ENCODE measurements at regions not wholly inside any gene's neighbourhood (a gene's known extent, or its start where the extent isn't known, plus 50 kb on each side); places are given as distances from the start of the nearest gene placed in this dataset.
"Not testable (repeated sequence)": the region's sequence is repeated elsewhere in the genome, so short reads cannot be mapped to it uniquely, and the experiment has no call there.

DNA sequence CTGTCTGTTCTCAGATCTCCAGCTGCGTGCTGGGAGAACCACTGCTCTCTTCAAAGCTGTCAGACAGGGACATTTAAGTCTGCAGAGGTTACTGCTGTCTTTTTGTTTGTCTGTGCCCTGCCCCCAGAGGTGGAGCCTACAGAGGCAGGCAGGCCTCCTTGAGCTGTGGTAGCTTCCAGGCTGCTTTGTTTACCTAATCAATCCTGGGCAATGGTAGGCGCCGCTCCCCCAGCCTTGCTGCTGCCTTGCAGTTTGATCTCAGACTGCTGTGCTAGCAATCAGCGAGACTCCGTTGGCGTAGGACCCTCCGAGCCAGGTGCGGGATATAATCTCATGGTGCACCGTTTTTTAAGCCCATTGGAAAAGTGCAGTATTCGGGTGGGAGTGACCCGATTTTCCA, 1240.0 kb downstream of the EFNA5 start:
- DNase-seq (ENCODE audit: low spot score), result not testable (repeated sequence)

DNA sequence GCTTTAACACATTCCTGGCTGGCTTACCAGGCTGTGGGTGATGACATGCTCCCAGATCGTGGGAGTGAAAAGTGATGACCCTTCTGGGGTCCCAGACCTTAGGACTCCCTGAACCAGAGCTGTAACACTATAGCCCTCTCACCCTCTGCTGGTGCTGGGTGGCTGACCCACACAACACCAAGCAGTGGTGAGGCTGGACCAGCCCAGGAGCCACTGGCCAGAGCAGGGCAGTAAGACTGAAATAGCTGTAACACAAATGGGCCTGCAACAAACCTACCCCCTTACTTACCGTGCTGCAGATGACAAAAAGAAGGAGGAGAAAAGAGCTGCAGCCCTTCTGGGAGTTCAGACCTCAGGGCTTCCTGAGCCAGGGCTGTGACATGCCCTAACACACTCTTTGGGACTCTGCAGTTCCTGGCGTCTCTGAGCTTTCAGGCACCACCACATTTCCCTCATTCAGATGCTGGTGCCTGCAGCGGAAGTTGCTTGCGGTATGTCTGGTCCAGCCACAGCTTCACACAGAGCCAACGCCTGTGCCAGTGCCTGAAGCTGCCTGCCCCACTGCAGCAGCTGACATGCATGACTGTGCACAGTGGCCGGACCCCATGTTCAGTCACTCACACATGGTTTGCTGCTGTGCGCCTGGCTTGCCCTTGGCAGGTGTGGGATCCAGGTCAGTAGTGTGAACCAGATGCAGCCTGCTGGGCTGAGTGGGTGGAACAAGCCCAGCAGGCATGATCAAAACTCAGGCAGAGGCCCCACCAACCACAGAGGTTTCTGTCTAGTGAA, 1247.4 kb downstream of the EFNA5 start:
- no peak for DNase-seq (ENCODE audit: low spot score)

DNA sequence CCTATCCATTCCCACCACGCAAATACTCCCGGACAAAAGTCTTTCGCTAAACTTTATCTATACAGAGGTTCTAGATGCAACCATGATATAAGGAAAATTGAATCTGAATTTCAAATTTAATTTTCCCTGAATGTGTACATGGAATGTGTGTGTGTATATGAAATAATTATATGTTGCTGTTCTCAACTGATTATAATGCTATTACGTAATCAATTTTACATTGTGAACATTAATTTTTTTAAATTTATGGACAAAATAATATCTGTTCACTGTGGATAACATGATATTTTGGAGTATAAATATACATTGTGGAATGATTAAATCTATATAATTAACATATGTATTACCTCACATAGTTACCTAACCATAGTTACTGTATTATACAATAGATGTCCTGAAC, 1250.6 kb downstream of the EFNA5 start:
- DNase-seq (ENCODE audit: low spot score), result no peak

DNA sequence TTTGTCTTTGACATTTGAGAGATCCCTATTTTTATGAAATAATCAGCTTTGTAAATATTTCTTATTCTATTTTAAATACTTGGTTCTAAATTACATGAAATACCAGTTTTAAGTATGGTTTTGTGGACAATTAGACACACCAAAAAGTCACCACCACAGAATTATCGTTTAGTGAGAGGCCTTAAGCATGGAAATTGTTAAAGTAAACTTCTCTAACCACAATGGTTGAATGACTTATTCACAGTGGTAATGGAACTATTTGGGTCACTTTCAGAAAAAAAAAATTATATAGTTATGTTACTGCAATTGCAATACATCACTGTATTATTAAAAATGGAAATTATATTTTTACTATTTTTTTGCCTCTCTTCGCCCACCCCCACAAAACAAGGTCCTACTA, 1252.5 kb downstream of the EFNA5 start:
- DNase-seq (ENCODE audit: low spot score), result no peak

DNA sequence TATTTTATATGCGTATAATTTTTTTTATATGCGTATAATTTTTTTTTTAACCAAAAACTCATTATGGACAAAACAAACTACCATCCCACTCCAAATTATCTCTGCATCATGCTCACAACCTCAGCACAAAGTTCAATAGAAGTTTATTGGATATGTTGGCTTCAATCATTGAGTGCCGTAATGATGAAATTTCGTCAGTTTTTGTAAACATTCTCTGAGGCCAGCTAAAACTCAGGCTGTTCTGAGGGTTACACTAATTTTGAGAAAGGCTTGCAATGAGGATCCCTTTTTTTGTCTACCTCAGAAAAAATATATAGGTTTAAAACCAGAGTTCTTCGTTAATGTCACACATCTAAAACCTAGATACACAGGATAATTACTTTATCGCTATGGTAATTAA, 1253.2 kb downstream of the EFNA5 start:
- no peak for DNase-seq (ENCODE audit: low spot score)

DNA sequence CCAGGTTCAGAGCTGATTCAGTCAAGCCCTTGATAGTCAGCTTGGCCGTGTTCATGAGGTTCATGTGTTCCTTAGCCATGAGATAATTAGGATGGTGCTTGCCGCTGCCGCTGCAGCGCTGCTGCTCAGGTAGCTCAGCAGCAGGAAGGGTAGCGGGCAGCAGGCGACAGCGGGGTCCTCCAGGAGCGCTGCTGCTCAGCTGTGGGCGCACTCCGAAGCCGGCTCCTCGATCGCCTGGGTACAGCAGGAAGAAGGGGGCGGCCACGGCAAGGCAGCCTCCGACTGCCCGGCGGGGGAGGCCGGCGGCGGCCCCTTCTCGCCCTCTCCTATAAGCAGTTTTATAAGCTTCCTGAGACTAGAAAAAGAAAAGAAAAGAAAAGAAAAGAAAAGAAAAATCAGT, 1253.6 kb downstream of the EFNA5 start:
- DNase-seq (ENCODE audit: low spot score), result no peak

DNA sequence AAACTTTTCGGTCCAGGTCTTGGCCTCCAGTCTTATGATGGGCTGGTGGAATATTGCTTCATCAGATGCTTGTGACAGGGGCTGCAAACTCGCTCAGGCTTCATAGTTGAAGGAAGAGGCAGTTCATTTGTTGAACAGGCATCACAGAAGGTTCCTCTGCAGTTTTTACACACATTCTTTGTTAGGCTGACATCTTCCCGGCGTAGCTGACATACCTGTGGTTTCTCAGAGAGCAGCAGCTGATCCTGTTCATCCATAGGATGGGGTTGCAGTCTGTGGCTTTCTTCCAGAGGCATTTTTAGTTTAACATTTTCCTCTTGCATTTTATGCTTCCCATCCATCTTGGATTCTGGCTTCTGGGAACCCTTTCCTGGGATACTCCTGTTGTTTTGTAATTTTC, 1255.2 kb downstream of the EFNA5 start:
- no peak for DNase-seq (ENCODE audit: low spot score)

DNA sequence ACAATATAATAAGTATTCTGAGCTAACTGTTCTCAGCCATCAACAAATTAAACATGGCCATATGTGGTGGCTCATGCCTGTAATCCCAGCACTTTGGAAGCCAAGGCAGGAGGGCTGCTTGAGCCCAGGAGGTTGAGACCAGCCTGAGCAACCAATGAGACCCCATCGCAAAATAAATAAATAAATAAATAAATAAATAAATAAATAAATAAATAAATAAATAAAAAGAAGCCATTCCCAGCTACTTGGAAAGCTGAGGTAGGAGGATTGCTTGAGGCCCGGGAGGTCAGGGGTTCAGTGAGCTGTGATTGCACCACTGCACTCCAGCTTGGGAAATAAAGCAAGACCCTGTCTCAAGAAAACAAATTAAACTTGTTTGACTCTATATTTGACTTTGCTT, 1256.4 kb downstream of the EFNA5 start:
- no peak for DNase-seq (ENCODE audit: low spot score)

DNA sequence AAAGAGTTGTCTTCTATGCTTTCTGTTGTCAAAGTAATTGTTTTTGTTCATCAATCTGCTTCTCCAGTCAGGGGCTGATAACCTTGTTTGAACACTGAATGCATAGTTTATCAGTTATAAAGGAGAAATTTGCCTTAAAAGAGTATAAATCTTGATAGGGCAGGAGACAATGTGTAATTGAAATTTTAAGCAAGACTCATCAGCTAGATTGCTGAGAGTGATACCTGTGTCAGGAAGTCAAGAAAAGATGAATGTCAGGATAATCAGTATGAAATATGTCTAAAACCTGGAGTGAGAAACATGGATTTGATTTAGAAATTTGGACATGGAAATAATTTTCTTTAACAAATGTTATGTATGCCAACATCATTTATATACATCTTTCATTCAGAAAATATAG, 1258.1 kb downstream of the EFNA5 start:
- no peak for DNase-seq (ENCODE audit: low spot score)

DNA sequence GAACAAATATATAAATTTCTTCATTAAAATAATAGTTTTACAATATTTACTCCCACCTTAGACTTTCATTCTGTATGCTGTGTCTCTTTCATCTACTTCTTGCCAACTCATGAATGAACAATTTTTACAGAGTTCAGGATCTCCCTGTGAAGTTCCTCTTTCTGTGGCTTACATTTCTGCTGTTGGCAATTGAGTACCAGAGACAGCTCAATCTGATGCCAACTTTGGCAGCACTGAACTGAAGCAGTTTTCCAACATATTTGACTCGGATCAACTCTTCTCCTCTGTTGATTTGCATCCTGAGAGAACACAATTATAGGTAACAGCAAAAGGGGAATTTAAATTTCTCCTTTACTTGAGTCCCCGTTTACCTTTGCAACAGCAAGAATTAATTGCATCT, 1262.2 kb downstream of the EFNA5 start:
- DNase-seq (ENCODE audit: low spot score), result no peak

DNA sequence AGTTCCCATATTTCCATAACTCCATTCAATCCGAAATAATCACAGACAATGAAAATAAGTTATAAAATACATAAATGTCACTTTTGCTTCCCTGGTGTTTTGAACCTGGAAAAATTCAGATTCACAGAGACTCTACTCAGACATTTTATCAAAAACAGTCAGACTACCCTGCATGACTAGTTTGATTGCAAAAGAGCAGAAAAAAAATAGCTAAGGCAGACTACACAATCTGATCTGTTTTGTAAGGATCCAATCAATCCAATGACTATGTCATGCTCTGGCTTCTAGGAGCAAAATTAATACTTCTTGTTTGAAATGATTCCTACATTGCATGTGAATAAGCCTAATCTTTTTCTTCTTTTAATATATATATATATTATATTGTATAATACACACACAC, 1262.6 kb downstream of the EFNA5 start:
- no peak for DNase-seq (ENCODE audit: low spot score)

DNA sequence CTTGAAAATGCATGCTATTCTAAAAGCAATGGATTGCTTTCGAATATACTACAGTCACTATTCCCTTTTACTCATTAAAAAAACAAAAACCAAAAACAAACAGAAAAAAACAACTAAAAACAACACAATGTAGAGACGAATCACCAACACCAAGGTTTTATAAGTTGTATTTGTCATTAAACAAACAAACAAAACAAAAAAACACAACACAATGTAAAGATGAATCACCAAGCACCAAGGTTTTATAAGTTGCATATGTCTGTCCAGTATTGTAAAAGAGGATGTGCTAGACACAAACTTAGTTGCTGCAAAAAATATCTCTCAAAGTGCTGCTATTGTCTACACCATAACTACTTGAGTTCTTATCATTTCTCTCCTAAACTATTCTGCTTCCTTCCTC, 1269.2 kb downstream of the EFNA5 start:
- no peak for DNase-seq (ENCODE audit: low spot score)

DNA sequence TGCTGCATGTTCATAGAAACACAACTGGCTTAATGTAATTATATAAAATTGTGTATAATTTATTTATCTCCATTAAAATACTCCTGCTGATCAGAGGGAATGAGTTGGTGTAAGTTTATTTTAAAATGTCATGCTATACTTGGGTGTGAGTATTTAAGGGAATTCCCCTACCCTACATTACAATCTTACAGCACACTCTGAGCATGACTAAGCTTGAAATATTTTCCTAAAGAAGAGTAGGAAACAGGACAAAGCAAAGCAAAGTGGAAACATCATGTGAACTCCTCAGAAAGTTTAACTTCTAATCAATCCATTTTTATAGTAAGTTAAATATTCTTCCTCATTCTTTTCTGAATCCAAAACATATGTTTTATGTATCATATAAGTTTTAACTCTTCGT, 1271.3 kb downstream of the EFNA5 start:
- no peak for DNase-seq (ENCODE audit: low spot score)

DNA sequence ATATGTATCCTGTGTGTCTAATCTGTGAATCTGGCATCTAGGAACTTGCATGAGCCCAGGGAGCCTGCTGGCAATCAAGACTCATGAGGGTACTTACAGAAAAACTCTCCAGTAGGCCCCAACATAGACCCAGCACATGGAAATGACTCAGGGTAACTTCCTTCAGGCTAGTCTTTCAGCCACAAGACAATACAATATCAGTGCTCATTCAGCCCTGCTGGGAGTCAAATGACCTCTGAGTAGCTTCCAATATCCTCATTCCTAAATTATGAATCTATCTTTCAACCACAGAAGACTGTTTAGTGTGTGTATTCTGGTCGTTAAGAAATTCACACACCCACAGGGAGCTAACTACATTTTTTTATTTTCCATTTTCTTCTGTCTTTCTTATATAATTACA, 1273.0 kb downstream of the EFNA5 start:
- DNase-seq (ENCODE audit: low spot score), result no peak

DNA sequence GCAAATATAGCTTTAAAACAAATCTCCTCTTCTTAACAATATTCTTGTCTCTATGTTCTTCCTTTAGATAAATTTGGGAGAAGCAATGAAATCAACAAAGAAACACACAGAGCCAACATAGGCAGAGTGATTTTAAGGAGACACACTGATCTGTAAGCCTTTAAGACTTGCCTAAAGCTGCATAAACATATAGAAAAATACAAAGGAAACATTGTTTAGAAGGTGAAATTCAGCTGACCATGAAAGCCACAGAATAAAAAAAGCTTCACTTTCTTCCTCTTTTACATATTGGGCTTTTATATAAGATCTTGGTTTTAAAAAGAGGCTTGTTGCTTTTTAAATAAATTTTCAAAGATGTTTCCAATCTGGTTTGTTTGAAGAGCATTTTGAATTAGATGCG, 1277.5 kb downstream of the EFNA5 start:
- DNase-seq (ENCODE audit: low spot score), result no peak

DNA sequence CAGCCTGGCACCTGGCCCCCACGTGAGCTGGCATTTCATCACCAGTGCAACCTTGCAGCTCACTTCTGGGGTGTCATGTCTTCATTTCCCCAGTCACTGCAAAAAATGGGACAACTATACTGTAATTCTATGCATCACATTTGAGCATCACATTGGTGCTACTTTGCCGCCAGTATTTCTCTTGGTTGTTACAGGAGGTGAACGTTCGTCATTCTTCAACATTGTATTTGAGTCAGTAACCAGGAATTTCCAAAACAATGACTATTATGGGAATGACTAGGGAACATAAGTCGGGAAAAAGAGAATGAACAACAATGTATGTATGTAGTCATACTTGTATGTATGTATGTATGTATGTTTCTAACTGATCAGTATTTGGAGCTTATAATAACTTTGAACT, 1278.0 kb downstream of the EFNA5 start:
- DNase-seq (ENCODE audit: low spot score), result no peak

DNA sequence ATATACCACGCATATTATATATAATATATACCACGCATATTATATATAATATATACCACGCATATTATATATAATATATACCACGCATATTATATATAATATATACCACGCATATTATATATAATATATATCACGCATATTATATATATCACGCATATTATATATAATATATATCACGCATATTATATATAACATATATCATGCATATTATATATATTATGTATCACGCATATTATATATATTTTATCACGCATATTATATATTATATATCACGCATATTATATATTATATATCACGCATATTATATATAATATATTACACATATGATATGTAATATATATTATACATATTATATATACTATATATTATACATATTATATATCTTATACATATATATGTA, 1283.0 kb downstream of the EFNA5 start:
- DNase-seq (ENCODE audit: low spot score), result not testable (repeated sequence)

DNA sequence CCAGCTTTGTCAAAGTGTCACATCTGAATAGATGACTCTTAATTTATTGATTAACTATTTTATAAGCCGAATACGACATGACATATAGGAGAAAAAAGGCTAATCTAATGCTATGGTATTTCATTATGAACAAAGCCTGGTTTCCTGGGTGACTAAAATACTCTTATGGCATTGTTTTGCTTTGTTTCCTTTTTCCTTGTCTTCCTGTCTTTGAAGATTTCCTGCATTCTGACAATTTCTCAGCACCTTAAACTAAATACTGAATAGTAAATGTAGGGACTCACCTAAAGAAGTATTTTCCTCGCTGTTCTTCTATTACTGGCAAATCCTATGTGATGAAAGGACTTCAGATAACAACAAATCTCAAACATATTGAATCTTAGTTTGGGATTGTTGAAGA, 1284.5 kb downstream of the EFNA5 start:
- no peak for DNase-seq (ENCODE audit: low spot score)

DNA sequence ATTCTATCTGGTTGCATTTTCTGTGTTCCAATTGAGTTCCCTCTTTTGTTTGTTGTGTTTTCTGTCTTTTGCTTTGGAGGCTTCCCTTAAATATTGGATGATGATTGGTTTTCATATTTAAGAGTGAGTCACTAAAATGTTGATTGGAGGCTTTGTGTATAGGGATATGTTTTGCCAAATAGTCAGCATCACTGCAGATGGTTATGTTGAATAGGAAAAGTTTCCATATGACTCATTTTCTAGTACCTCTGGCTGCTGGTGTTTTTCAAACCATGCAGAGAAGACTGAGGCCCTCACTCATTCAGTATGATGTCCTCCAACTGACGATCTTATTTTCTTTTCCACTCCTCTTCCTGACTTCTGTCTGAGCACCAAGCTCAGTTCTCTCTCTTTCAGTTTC, 1290.0 kb downstream of the EFNA5 start:
- DNase-seq (ENCODE audit: low spot score), result no peak

DNA sequence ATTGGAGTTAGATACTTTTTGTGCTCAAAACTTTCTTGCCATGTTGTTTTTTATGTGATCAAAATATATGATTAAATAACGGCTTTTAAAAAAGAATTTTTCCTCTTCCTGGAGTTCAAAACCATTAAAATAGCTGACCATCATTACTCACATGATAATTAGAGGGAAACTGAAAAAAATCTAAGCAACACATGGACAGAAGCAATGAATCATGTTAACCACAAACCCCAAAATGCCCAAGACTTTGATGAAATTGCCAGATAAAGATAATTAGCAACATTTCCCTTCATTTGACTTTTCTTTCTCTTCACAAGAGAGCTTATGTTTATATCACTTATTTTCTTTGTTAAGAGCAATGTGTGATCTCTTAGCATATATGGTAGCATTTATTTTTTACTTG, 1294.2 kb downstream of the EFNA5 start:
- no peak for DNase-seq (ENCODE audit: low spot score)

DNA sequence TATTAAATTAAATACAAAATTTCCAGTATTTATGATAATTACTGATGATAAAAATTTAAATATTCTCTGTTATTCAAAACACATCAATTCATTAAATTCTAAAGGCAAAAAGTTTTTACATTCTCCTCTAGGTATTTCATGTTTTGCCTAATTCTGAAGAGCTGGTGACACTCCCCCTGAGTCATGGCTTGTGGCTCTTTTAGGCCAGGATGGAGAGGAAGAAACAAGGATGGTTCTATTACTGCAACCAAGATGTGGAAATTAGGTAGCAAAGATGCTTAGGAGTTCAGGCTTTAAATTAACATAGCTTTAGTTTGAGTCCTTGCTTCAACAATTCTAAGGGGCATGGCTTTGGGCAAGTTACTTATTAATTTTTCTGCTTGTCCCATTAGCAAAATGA, 1295.8 kb downstream of the EFNA5 start:
- DNase-seq (ENCODE audit: low spot score), result no peak

DNA sequence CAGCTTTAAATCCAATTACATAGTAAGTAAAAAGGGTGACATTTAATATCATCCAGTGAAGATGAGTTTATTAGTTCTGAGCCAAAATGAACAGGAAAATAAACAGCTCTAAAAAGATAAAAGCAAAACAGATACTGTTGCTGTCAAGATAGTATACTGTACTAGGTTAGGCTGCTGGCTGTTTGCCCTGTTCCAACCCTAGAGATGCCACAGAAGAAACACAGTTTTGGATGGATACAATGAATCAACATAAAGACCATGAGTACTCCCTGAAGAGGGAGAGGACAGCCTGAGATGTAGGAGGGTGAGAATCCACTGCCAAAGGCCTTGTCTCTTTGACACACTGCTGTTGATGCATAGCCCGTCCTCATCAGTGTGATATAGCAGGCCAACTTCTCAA, 1302.7 kb downstream of the EFNA5 start:
- DNase-seq (ENCODE audit: low spot score), result no peak

DNA sequence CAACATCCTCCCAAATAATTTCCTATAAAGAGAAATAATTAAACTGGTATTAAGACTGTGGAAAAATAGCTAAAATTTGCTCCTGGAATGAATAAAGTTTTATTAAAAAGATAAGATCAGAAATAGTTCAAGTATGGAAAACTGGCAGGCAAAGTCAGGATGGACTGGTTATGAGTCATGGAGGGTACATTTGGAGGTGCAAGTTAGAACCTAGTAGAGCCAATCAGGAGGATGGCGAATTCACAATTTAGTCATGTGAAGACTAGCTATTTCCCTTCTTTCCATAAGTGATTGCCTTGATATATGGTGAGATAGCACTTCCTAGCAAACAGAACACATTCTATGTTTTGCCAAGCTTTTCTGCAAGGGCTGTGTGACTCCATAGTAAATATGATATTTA, 1303.5 kb downstream of the EFNA5 start:
- no peak for DNase-seq (ENCODE audit: low spot score)

DNA sequence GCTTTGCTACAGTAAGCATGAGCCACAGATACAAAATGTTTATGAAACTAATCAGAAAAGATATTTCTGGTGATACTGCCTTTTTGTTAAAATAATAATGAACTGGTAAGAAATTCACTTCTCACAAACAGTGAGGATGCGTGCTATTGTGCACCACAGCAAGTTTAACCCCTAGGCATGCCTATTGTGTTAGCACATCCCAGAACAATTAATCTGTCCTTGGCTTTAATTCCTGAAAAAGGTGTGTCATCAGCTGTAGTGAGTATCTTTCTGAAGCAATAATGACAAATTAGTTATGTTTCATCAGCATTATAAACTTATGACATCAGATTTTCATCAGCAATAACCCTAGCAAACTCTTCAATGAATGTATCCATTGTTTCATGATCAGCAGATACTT, 1307.2 kb downstream of the EFNA5 start:
- DNase-seq (ENCODE audit: low spot score), result no peak

DNA sequence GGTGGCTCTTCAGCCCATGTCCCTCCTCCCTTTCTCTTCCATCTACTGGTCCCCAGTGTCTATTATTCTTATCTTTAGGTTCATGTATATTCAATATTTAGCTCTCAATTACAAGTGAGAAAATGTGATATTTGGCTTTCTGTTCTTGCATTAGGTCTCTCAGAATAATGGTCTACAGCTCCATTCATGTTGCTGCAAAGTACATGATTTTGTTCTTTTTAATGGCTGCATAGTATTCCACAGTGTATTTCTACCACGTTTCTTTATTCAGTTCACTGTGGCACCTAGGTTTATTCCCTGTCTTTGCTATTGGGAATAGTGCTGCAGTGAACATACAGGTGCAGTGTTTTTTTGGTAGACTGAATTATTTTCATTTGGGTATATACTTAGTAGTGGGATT, 1308.8 kb downstream of the EFNA5 start:
- no peak for DNase-seq (ENCODE audit: low spot score)
